Inflammatory macrophage treated with lipopolysaccharide for 1 hour (primary cell): ENCODE measurements at regions not wholly inside any gene's neighbourhood (a gene's known extent, or its start where the extent isn't known, plus 50 kb on each side); places are given as distances from the start of the nearest gene placed in this dataset.

Experiments
- DNase-seq, 2 donors: peaks; one replicate each; pipeline ENCODE4 v3.0.0-alpha.2; 2020 to 2022

- no peak for DNase-seq
Measured at GRCh38 chr9:32698706-32699277, 63.3 kb upstream of the TAF1L start.

- DNase-seq: no peak
Measured at GRCh38 chr9:32701321-32702022, 66.0 kb upstream of the TAF1L start.

- no peak for DNase-seq
Measured at GRCh38 chr9:32703635-32704034, 68.2 kb upstream of the TAF1L start.

GRCh38 chr9:32704343-32704742, 68.9 kb upstream of the TAF1L start:
- DNase-seq: no peak

- DNase-seq: no peak
Measured at GRCh38 chr9:32705059-32705458, 69.6 kb upstream of the TAF1L start.

GRCh38 chr9:32706004-32706724, 70.7 kb upstream of the TAF1L start:
- DNase-seq: no peak

- DNase-seq: no peak
Measured at GRCh38 chr9:32706725-32707100, 71.2 kb upstream of the TAF1L start.

GRCh38 chr9:32707326-32707725, 71.9 kb upstream of the TAF1L start:
- DNase-seq: no peak

- DNase-seq: no peak
Measured at GRCh38 chr9:32708480-32709150, 73.1 kb upstream of the TAF1L start.

- DNase-seq: no peak
Measured at GRCh38 chr9:32709871-32710270, 73.5 kb upstream of the TMEM215 start.

GRCh38 chr9:32716425-32716824, 66.9 kb upstream of the TMEM215 start:
- DNase-seq: no peak

GRCh38 chr9:32716955-32717543, 66.3 kb upstream of the TMEM215 start:
- DNase-seq: no peak

- DNase-seq: no peak
Measured at GRCh38 chr9:32722704-32723103, 60.6 kb upstream of the TMEM215 start.

GRCh38 chr9:32723789-32724325, 59.5 kb upstream of the TMEM215 start:
- no peak for DNase-seq

- no peak for DNase-seq
Measured at GRCh38 chr9:32725066-32725860, 58.1 kb upstream of the TMEM215 start.

- DNase-seq: peak; percentile 63 to 67
Measured at GRCh38 chr9:32728181-32728580, 55.2 kb upstream of the TMEM215 start.
